Glutamatergic neuron (in vitro differentiated cells): ENCODE measurements at regions not wholly inside any gene's neighbourhood (a gene's known extent, or its start where the extent isn't known, plus 50 kb on each side); places are given as distances from the start of the nearest gene placed in this dataset.

Experiments
- DNase-seq: peaks from one replicate; pipeline ENCODE4 v3.0.0; 2022
- H3K27ac Mint-ChIP-seq: one replicate; pipeline ENCODE4 v1.8.0; 2020; ENCODE audit warnings: mild to moderate bottlenecking, mixed read lengths, inconsistent platforms; ENCODE audit not compliant: unreplicated experiment
- H3K27me3 Mint-ChIP-seq: one replicate; pipeline ENCODE4 v1.8.0; 2020; ENCODE audit warnings: mild to moderate bottlenecking, moderate library complexity, mixed read lengths, inconsistent platforms; ENCODE audit not compliant: unreplicated experiment
- H3K36me3 Mint-ChIP-seq: one replicate; pipeline ENCODE4 v1.8.0; 2020; ENCODE audit warnings: mild to moderate bottlenecking, mixed read lengths, inconsistent platforms; ENCODE audit not compliant: unreplicated experiment
- H3K4me1 Mint-ChIP-seq: one replicate; pipeline ENCODE4 v1.8.0; 2020; ENCODE audit warnings: mild to moderate bottlenecking, low read depth, mixed read lengths, inconsistent platforms; ENCODE audit not compliant: unreplicated experiment
- H3K4me3 Mint-ChIP-seq: one replicate; pipeline ENCODE4 v1.8.0; 2020; ENCODE audit warnings: mild to moderate bottlenecking, mixed read lengths, inconsistent platforms; ENCODE audit not compliant: unreplicated experiment
- H3K9me3 Mint-ChIP-seq: one replicate; pipeline ENCODE4 v1.8.0; 2020; ENCODE audit warnings: mild to moderate bottlenecking, moderate library complexity, mixed read lengths, inconsistent platforms; ENCODE audit not compliant: unreplicated experiment
- CTCF ChIP-seq: fragments of 200-600 bp; sonication (generic); IDR thresholded peaks from one replicate; pipeline ENCODE4 v1.5.0; 2021; ENCODE audit not compliant: partially characterized antibody, unreplicated experiment

- DNase-seq: no peak
- no peak overlapping the region for H3K27ac Mint-ChIP-seq
- H3K27me3 Mint-ChIP-seq: peaks cover 4% of the 10 kb centered on the region
- H3K9me3 Mint-ChIP-seq: peaks cover 4% of the 10 kb centered on the region
- no peak for TF ChIP-seq CTCF
- H3K4me1 Mint-ChIP-seq: peaks cover 31% of the 10 kb centered on the region
- no peak overlapping the region for H3K4me3 Mint-ChIP-seq
- H3K36me3 Mint-ChIP-seq: no peaks in the 10 kb centered on the region
These were observed 51.1 kb upstream of the ROPN1 start for GRCh38 chr3:124043023-124043422.

- H3K36me3 Mint-ChIP-seq: no peaks in the 10 kb centered on the region
- peak overlapping the region; percentile 91 for H3K27ac Mint-ChIP-seq
- peaks cover 43% of the 10 kb centered on the region for H3K4me1 Mint-ChIP-seq
- no peak for TF ChIP-seq CTCF
- H3K27me3 Mint-ChIP-seq: peaks cover 4% of the 10 kb centered on the region
- H3K9me3 Mint-ChIP-seq: peaks cover 5% of the 10 kb centered on the region
- peak overlapping the region; percentile 82 for H3K4me3 Mint-ChIP-seq
- peak; percentile 62 for DNase-seq
These were observed 53.0 kb upstream of the ROPN1 start for GRCh38 chr3:124044956-124045355.

GRCh38 chr3:124048967-124049798 is 57.3 kb upstream of the ROPN1 start:
- Mint-ChIP-seq H3K9me3 (peaks cover 7% of the 10 kb centered on the region), H3K27me3 (peaks cover 6% of the 10 kb centered on the region), H3K36me3 (no peaks in the 10 kb centered on the region), H3K4me3 (peak overlapping the region; percentile 62), H3K27ac (peak overlapping the region; percentile 65), H3K4me1 (peaks cover 73% of the 10 kb centered on the region)
- no peak for DNase-seq
- TF ChIP-seq CTCF: no peak

GRCh38 chr3:124051636-124052035 is 59.7 kb upstream of the ROPN1 start:
- no peak for TF ChIP-seq CTCF
- Mint-ChIP-seq H3K9me3 (peaks cover 3% of the 10 kb centered on the region), H3K27ac (peak overlapping the region; percentile 65), H3K4me3 (peak overlapping the region; percentile 70), H3K27me3 (peaks cover 2% of the 10 kb centered on the region), H3K36me3 (no peaks in the 10 kb centered on the region), H3K4me1 (peaks cover 74% of the 10 kb centered on the region)
- DNase-seq: no peak

- Mint-ChIP-seq H3K36me3 (peaks cover 5% of the 10 kb centered on the region), H3K27ac (no peak overlapping the region), H3K4me1 (peaks cover 86% of the 10 kb centered on the region), H3K4me3 (no peak overlapping the region), H3K27me3 (peaks cover 8% of the 10 kb centered on the region), H3K9me3 (peaks cover 12% of the 10 kb centered on the region)
- no peak for TF ChIP-seq CTCF
- DNase-seq: no peak
These were observed 61.9 kb upstream of the ROPN1 start for GRCh38 chr3:124053871-124054270.
